GM23338 (cell line): ENCODE measurements at regions not wholly inside any gene's neighbourhood (a gene's known extent, or its start where the extent isn't known, plus 50 kb on each side); places are given as distances from the start of the nearest gene placed in this dataset.
A peak's percentile ranks its signal among the peaks of the same experiment; 100 is the strongest.

Source experiments
- ATAC-seq: fragments of 200-7000 bp; cut with Tn5 transposase; 3 replicates; pipeline ENCODE4 v1.9.1; 2020
- DNase-seq: peaks from one replicate; pipeline ENCODE4 v3.0.0-alpha.2; 2015; ENCODE audit warnings: low spot score
- H2AFZ ChIP-seq: fragments of 200-600 bp; sonication (generic); 2 replicates; pipeline ENCODE4 v1.8.0; 2016; ENCODE audit warnings: antibody characterized with exemption, mild to moderate bottlenecking, moderate library complexity
- H3F3A ChIP-seq: fragments of 200-600 bp; sonication (generic); replicated peaks from 2 replicates; pipeline ENCODE4 v1.8.0; 2017; ENCODE audit warnings: antibody characterized with exemption, mixed run types, low read depth
- H3K27ac ChIP-seq: fragments of 200-600 bp; sonication (generic); 2 replicates; pipeline ENCODE4 v1.6.1; 2016; ENCODE audit warnings: low read depth
- H3K27me3 ChIP-seq: fragments of 200-600 bp; sonication (generic); 2 replicates; pipeline ENCODE4 v1.8.0; 2016; ENCODE audit warnings: mild to moderate bottlenecking, mixed run types, moderate library complexity; ENCODE audit not compliant: insufficient read depth
- H3K36me3 ChIP-seq: fragments of 200-600 bp; sonication (generic); 2 replicates; pipeline ENCODE4 v1.8.0; 2016; ENCODE audit warnings: mild to moderate bottlenecking; ENCODE audit not compliant: insufficient read depth
- H3K4me1 ChIP-seq: fragments of 200-600 bp; sonication (generic); 2 replicates; pipeline ENCODE4 v1.8.0; 2016; ENCODE audit warnings: mild to moderate bottlenecking, moderate library complexity; ENCODE audit not compliant: insufficient read depth
- H3K4me2 ChIP-seq: fragments of 200-600 bp; sonication (generic); 2 replicates; pipeline ENCODE4 v1.7.1; 2017; ENCODE audit warnings: mixed run types
- H3K4me3 ChIP-seq: fragments of 200-600 bp; sonication (generic); 2 replicates; pipeline ENCODE4 v1.6.1; 2016; ENCODE audit warnings: mixed run types
- H3K79me2 ChIP-seq: fragments of 200-600 bp; sonication (generic); replicated peaks from 2 replicates; pipeline ENCODE4 v1.8.0; 2017; ENCODE audit warnings: mild to moderate bottlenecking; ENCODE audit not compliant: insufficient read depth
- H3K9me2 ChIP-seq: fragments of 200-600 bp; sonication (generic); 2 replicates; pipeline ENCODE4 v1.8.0; 2017; ENCODE audit not compliant: insufficient read depth
- H4K20me1 ChIP-seq: fragments of 200-600 bp; sonication (generic); replicated peaks from 2 replicates; pipeline ENCODE4 v1.8.0; 2017; ENCODE audit warnings: mild to moderate bottlenecking; ENCODE audit not compliant: insufficient read depth
- H3K27ac Mint-ChIP-seq: 2 replicates; pipeline ENCODE4 v1.8.0; 2020; ENCODE audit warnings: inconsistent platforms, mild to moderate bottlenecking, moderate library complexity, mixed read lengths
- H3K27me3 Mint-ChIP-seq: 3 replicates; pipeline ENCODE4 v1.8.0; 2022; ENCODE audit warnings: low read depth, mild to moderate bottlenecking, moderate library complexity, mixed read lengths, inconsistent platforms; ENCODE audit not compliant: insufficient read depth, poor library complexity
- H3K36me3 Mint-ChIP-seq: 3 replicates; pipeline ENCODE4 v1.8.0; 2021; ENCODE audit warnings: low read depth, mild to moderate bottlenecking, inconsistent platforms, moderate library complexity, mixed read lengths
- H3K4me1 Mint-ChIP-seq: 3 replicates; pipeline ENCODE4 v1.8.0; 2020; ENCODE audit warnings: mild to moderate bottlenecking, inconsistent platforms, mixed read lengths
- H3K4me3 Mint-ChIP-seq: 3 replicates; pipeline ENCODE4 v1.8.0; 2021; ENCODE audit warnings: moderate library complexity, mild to moderate bottlenecking, inconsistent platforms, mixed read lengths
- H3K9me3 Mint-ChIP-seq: 3 replicates; pipeline ENCODE4 v1.8.0; 2020; ENCODE audit warnings: moderate library complexity, mild to moderate bottlenecking, inconsistent platforms, mixed read lengths
- CREB1 ChIP-seq: fragments of 250-450 bp; sonication (Bioruptor Pico); IDR thresholded peaks from 2 replicates; pipeline ENCODE4 v1.5.0; 2020; ENCODE audit warnings: low read depth, mild to moderate bottlenecking, moderate library complexity
- ETS1 ChIP-seq: IDR thresholded peaks from 2 replicates; pipeline ENCODE4 v1.6.1; 2016; ENCODE audit warnings: antibody characterized with exemption
- EZH2 ChIP-seq: fragments of 200-600 bp; sonication (generic); IDR thresholded peaks from one replicate; pipeline ENCODE4 v1.8.0; 2017; ENCODE audit warnings: antibody characterized with exemption, mild to moderate bottlenecking, low read depth; ENCODE audit not compliant: unreplicated experiment
- EZH2phosphoT487 ChIP-seq: fragments of 200-600 bp; sonication (generic); IDR thresholded peaks from one replicate; pipeline ENCODE4 v1.8.1; 2018; ENCODE audit warnings: antibody characterized with exemption; ENCODE audit not compliant: unreplicated experiment
- JUNB ChIP-seq: IDR thresholded peaks from one replicate; pipeline ENCODE4 v1.6.1; 2016; ENCODE audit warnings: antibody characterized with exemption; ENCODE audit not compliant: unreplicated experiment
- NANOG ChIP-seq: IDR thresholded peaks from 2 replicates; pipeline ENCODE4 v1.6.1; 2016; ENCODE audit warnings: antibody characterized with exemption, borderline replicate concordance
- POLR2AphosphoS5 ChIP-seq: IDR thresholded peaks from 2 replicates; pipeline ENCODE4 v1.6.1; 2016; ENCODE audit warnings: antibody characterized with exemption, low read depth
- REST ChIP-seq: IDR thresholded peaks from one replicate; pipeline ENCODE4 v1.6.1; 2018; ENCODE audit warnings: antibody characterized with exemption; ENCODE audit not compliant: unreplicated experiment
- STAT1 ChIP-seq: IDR thresholded peaks from one replicate; pipeline ENCODE4 v1.6.1; 2016; ENCODE audit warnings: antibody characterized with exemption; ENCODE audit not compliant: unreplicated experiment
- ZNF331 ChIP-seq: fragments of 250-450 bp; sonication (Bioruptor Pico); IDR thresholded peaks from 2 replicates; pipeline ENCODE4 v1.5.0; 2020; ENCODE audit warnings: low read depth, mild to moderate bottlenecking, moderate library complexity
- ZNF462 ChIP-seq: fragments of 250-450 bp; sonication (Bioruptor Pico); IDR thresholded peaks from 2 replicates; pipeline ENCODE4 v1.5.0; 2020; ENCODE audit warnings: mild to moderate bottlenecking, moderate library complexity

- no peak for TF ChIP-seq POLR2AphosphoS5
- no peak for TF ChIP-seq STAT1
- no peak for TF ChIP-seq ZNF462 (CRISPR knock-in tag)
- TF ChIP-seq EZH2 = no peak
- TF ChIP-seq ETS1 = no peak
- TF ChIP-seq REST = no peak
- no peak for TF ChIP-seq ZNF331
- no peak for TF ChIP-seq NANOG
- no peak for TF ChIP-seq JUNB
- TF ChIP-seq EZH2phosphoT487 = no peak
- TF ChIP-seq CREB1 (CRISPR knock-in tag) = no peak
- no peaks in the 10 kb centered on the region for H4K20me1 ChIP-seq
These were observed 116.8 kb upstream of the MEIS1 start for GRCh38 chr2:66318009-66318561.

More at GRCh38 chr2:66318009-66318561, 116.8 kb upstream of the MEIS1 start:
- Mint-ChIP-seq H3K36me3 (0 out of 3 replicates have a peak, but pooled peaks cover 5% of the 10 kb centered on the region), H3K27me3 (no peaks in the 10 kb centered on the region), H3K27ac (peak overlapping the region; percentile 25; the same call in 1 of the 2 replicates), H3K9me3 (peaks cover 6% of the 10 kb centered on the region; the same call in 2 of the 3 replicates), H3K4me3 (peak overlapping the region; percentile 19), H3K4me1 (peaks cover 36% of the 10 kb centered on the region)
- Histone ChIP-seq H3K4me1 (peaks cover 21% of the 10 kb centered on the region), H3K79me2 (no peaks in the 10 kb centered on the region), H3K9me2 (no peaks in the 10 kb centered on the region), H3K27me3 (no peaks in the 10 kb centered on the region), H3K36me3 (no peaks in the 10 kb centered on the region), H3F3A (no peaks in the 10 kb centered on the region), H3K27ac (no peak overlapping the region), H3K4me2 (peak overlapping the region; percentile 62), H2AFZ (no peak overlapping the region), H3K4me3 (no peak overlapping the region)
- ATAC-seq (peak; percentile 68), DNase-seq (no peak)
